HT1080 (cell line): ENCODE measurements at regions not wholly inside any gene's neighbourhood (a gene's known extent, or its start where the extent isn't known, plus 50 kb on each side); places are given as distances from the start of the nearest gene placed in this dataset.

Experiments used
- DNase-seq: peaks from one replicate; pipeline ENCODE4 v3.0.0-alpha.2; 2015; ENCODE audit warnings: low read depth

- no peak for DNase-seq
Observed at GRCh38 chr7:23972057-23972456, 262.0 kb downstream of the STK31 start.

DNA sequence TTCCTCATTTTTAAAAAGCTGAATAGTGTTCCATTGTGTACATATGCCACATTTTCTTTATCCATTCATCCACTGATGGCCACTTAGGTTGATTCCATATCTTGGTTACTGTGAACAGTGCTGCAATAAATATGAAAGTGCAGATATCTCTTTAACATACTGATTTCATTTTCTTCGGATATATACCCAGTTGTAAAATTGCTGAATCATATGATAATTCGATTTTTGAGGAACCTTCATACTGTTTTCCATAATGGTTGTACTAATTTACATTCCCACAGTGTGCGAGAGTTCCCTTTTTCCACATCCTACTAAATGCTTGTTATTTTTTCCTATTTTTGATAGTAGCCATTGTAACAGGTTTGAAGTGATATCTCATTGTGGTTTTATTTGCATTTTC lies 263.2 kb downstream of the STK31 start:
- no peak for DNase-seq

GRCh38 chr7:23980081-23980480 lies 270.1 kb downstream of the STK31 start:
- DNase-seq = no peak

GRCh38 chr7:23981314-23981713 lies 271.3 kb downstream of the STK31 start:
- DNase-seq = no peak

DNA sequence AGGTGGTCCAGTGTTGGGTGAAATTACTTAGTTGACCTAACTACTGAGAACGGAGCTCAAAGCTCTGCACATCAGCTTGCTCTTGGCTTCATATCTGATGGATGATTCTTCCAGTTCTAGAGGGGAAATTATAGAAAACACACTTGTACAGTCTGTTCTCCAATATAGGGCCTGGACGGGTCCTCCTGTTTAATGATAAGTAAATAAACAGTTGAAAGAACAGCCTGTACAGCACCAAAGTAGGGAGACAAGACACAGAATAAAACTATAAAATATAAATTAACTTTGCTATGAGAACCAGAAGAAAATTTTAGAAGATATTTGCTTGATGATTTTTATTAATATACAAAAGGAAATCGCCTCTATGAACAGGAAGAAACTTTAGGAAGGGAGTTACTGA lies 271.7 kb downstream of the STK31 start:
- DNase-seq = no peak

- no peak for DNase-seq
Observed at GRCh38 chr7:24005517-24005916, 278.5 kb upstream of the NPY start.

- no peak for DNase-seq
Observed at GRCh38 chr7:24010495-24010894, 273.5 kb upstream of the NPY start.

- no peak for DNase-seq
Observed at GRCh38 chr7:24017519-24017918, 266.5 kb upstream of the NPY start.

GRCh38 chr7:24018331-24018730 lies 265.7 kb upstream of the NPY start:
- DNase-seq = no peak

DNA sequence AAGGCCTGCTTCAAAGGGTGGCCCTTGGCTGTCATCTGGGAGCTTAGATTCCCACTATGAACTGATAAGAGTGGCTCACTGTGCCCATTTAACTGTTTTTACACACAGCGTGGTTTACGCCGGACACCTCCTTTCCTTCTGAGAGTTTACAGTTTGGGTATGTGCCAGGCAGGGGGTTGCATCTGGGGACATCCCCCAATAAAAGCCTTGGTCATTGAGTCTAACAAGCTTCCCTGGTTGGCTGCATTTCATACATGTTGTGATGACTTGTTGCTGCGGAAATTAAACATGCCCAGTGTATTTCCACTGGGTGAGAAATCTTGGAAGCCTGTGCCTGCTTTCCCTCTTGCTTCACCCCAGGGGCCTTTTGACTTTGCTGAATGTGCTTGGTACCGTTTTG lies 264.1 kb upstream of the NPY start:
- no peak for DNase-seq

DNA sequence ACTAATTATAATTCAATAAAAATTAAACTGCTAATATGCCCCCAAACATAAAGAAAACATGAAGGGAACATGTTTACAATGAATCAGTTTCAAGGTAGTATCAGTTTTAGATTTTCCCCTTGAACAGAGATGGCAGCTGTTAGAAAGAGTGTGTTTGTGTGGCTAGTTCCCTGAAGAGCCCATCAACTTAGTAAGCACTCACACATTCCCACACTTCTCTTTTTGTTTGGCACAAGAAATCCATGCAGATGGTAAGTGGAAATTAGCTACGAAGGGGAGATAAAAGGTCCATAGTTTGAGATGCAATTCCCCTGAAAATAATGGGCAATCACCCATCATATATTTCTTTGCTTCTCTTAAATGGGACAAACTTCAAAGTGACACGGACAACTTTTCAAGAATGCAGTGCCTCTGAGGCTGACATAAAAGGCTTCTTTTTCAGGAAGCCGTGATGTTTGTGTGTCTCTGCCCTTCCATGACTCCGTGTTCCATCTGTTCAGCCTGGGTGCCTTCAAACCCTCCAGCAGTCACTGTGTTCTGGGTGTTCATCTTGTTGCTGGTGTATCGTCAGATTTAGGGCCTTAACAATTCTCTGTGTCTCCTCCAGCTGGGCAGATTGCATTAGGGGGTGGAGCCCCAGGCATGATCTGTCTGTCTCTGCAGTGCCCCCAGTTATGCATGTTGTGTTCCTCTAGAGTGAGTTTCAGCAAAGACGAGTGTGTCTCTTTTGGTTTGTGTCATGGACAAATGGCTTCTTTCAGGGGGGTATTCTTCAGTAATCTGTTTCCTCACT lies 259.5 kb upstream of the NPY start:
- DNase-seq = no peak

DNA sequence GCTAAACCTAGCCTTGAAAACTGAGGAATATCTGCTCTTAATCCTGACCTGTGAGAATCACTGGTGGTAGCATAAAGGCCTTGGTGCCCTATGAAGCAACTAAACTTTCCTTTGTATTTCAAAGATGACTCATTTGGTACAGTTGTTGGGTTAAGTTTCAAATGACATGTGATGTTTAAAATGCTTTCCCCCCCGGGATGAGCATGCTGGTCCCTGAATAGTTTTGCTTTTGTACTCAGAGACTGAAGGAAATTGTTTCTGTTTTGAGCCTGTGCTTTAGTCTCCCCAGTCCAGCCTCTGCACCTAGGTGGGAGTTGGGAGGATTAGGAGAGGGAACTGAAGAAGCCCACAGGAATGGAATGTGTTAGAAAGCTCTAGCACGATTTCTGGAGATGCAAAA lies 258.9 kb upstream of the NPY start:
- peak; percentile 74 for DNase-seq

- DNase-seq = no peak
Observed at GRCh38 chr7:24025765-24026164, 258.2 kb upstream of the NPY start.

DNA sequence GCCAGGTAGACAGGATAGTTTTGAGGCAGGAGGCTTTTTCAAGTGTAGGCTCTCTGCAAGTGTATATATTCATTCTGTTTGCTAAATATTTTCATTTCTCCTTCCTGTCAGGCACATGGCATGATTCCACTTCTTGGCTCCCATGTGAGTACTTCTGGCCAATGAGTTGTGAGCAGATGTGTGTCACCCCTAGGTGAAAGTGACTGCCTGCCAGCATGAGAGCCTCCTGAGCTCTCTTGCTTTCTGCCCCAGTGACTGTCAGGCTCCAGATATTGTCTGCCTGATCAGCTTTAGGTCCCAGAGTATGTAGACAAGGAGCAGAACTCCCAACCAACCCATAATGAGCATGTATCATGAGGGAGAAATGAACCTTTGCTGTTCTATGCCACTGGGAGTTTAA lies 257.6 kb upstream of the NPY start:
- DNase-seq = no peak

GRCh38 chr7:24029068-24029467 lies 254.9 kb upstream of the NPY start:
- DNase-seq = no peak

DNA sequence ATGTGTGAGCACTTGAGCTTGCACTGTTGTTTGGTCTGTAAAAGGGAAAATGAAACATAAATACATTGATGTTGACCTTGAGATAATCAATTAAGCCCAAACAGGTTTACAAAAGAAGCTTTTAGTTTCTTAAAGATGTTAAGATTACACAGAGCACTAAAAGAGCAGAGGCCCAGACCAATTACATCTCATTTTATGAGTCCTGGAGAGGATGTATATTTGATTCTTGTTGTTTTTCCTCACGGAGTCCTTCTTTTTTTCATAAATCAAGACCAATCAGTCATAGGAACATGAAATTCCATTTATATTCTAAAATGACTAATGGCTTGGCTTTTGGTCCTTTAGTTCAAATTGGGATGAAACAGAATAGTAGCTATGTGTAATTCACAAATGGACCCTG lies 249.7 kb upstream of the NPY start:
- DNase-seq = no peak

GRCh38 chr7:24035366-24036032 lies 248.5 kb upstream of the NPY start:
- no peak for DNase-seq

GRCh38 chr7:24036033-24036412 lies 248.0 kb upstream of the NPY start:
- DNase-seq = no peak

DNA sequence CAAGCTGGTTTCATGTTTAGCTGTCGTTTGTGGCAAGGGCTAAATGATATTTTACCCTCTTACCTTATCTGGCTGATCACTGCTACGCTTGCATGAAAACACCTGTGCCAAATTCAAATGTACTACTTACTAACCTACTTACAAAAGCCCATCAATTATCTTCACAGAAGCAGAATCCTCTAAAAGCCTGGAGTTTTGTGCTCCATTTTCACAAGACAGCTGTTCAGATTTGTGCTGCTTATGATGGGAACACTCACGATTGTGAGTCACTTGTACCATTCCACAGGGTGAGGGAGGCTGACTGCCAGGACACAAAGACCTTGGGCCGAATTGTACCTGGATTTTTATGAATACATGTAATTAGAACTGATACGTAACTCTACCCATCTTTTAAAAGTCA lies 245.0 kb upstream of the NPY start:
- no peak for DNase-seq

DNA sequence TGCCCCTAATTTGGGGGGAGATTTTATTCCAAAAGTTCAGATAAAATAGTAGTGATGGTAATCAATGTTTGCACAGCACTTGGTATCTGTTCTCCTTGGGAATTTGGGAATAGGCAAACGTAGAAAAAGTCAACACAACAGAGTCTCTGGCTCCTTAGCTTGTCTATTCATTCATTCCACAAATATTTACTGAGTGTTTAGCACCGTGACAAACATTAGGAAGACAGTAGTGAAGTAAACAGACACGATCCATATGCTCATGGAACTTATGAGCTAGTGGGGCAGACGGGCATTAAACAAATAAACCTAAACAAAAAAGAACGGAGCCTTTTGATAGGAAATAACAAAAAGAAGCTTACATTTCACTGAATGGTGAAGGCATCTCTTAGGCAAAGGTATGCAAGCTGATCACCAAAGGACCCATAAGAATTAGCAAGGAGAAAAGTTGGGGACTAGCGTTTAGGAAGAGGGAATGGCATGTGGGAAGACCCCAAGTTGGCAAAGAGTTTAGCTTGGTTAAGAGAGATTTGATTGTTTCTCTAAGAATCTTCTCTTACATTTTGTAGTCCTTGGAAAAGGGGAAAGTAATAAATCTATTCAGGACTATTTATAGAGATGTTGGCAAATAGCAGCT lies 243.9 kb upstream of the NPY start:
- no peak for DNase-seq

DNA sequence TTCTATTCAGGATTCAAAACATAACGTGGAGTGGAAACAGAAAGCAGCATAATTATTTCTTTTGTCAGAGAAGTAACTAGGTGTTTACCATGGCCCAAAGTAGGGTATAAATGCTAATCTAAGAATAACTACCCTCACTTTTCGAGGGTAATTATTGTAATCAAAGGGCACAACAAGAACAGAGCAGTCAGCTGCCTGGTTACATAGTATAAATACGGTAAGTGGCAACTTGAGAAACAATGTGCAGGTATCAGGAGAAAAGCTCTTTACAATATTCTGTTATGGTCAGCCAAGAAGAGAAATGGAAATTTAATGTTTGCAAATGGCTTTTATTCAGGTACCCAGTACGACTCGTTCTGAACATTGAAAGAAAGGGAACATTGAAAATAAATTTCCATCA lies 242.0 kb upstream of the NPY start:
- no peak for DNase-seq

DNA sequence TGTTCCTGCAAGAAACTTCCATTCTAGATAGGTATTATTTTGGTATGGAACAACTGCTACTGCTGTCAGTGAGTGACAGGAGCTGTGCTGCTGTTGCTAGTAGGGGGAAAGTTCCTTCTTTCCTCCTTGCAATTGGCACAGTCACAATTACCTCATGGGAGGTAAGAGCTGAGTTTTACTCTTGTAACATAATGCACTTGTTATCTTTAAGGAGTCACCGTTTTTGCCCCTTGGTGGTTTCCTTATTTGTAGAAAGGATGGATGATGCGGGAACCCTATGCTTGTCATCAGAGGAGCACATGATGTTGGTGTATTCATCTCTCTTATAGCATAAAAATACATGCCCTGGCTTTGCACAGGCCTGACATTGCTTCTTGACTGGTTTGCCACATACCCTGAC lies 234.7 kb upstream of the NPY start:
- no peak for DNase-seq
